MM.1S (cell line): ENCODE measurements at regions not wholly inside any gene's neighbourhood (a gene's known extent, or its start where the extent isn't known, plus 50 kb on each side); places are given as distances from the start of the nearest gene placed in this dataset.

Source experiments
- EZH2 ChIP-seq: fragments of 300-600 bp; sonication (generic); optimal IDR thresholded peaks from 2 replicates; pipeline ENCODE3; 2017; ENCODE audit warnings: low read depth, mild to moderate bottlenecking, antibody characterized with exemption, low read length, mixed read lengths
- EZH2phosphoT487 ChIP-seq: fragments of 300-600 bp; sonication (generic); IDR thresholded peaks from 2 replicates; pipeline ENCODE4 v1.6.1; 2018; ENCODE audit warnings: antibody characterized with exemption, low read length
- TF ChIP-seq, protein P1 (sequence below): fragments of 300-600 bp; sonication (generic); IDR thresholded peaks from 2 replicates; pipeline ENCODE4 v1.5.1; 2016; ENCODE audit warnings: antibody characterized with exemption, low read length, mixed read lengths

- TF ChIP-seq EZH2: no peak
- TF ChIP-seq, protein P1, sequence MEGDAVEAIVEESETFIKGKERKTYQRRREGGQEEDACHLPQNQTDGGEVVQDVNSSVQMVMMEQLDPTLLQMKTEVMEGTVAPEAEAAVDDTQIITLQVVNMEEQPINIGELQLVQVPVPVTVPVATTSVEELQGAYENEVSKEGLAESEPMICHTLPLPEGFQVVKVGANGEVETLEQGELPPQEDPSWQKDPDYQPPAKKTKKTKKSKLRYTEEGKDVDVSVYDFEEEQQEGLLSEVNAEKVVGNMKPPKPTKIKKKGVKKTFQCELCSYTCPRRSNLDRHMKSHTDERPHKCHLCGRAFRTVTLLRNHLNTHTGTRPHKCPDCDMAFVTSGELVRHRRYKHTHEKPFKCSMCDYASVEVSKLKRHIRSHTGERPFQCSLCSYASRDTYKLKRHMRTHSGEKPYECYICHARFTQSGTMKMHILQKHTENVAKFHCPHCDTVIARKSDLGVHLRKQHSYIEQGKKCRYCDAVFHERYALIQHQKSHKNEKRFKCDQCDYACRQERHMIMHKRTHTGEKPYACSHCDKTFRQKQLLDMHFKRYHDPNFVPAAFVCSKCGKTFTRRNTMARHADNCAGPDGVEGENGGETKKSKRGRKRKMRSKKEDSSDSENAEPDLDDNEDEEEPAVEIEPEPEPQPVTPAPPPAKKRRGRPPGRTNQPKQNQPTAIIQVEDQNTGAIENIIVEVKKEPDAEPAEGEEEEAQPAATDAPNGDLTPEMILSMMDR: no peak
- TF ChIP-seq EZH2phosphoT487: no peak
Measured at GRCh38 chr4:96342196-96342595, 502.3 kb downstream of the PDHA2 start.
